PC-3 (cell line): ENCODE measurements at regions not wholly inside any gene's neighbourhood (a gene's known extent, or its start where the extent isn't known, plus 50 kb on each side); places are given as distances from the start of the nearest gene placed in this dataset.

ENCODE experiments used
- CTCF ChIP-seq: fragments of 300-600 bp; sonication (generic); conservative IDR thresholded peaks from 2 replicates; pipeline ENCODE4 v1.5.1; 2017; ENCODE audit warnings: antibody characterized with exemption, low read depth, mild to moderate bottlenecking, low read length
- EZH2phosphoT487 ChIP-seq: fragments of 300-600 bp; sonication (generic); IDR thresholded peaks from 2 replicates; pipeline ENCODE4 v1.6.1; 2018; ENCODE audit warnings: mild to moderate bottlenecking, antibody characterized with exemption, low read length, borderline replicate concordance

- TF ChIP-seq EZH2phosphoT487, result no peak
- TF ChIP-seq CTCF, result no peak
Measured at GRCh38 chr6:168943231-168943905, 310.3 kb downstream of the THBS2 start.
